B cell (primary cell): ENCODE measurements at regions not wholly inside any gene's neighbourhood (a gene's known extent, or its start where the extent isn't known, plus 50 kb on each side); places are given as distances from the start of the nearest gene placed in this dataset.

Experiments
- EZH2 ChIP-seq: IDR thresholded peaks from 2 replicates; pipeline ENCODE4 v1.6.1; 2012; ENCODE audit warnings: borderline replicate concordance, low read depth, mild to moderate bottlenecking, moderate library complexity, low read length; ENCODE audit not compliant: insufficient read depth, poor library complexity, severe bottlenecking
- TF ChIP-seq, protein P1 (sequence below): fragments of 200-600 bp; IDR thresholded peaks from one replicate; pipeline ENCODE4 v1.8.0; 2022; ENCODE audit warnings: antibody characterized with exemption, mild to moderate bottlenecking

DNA sequence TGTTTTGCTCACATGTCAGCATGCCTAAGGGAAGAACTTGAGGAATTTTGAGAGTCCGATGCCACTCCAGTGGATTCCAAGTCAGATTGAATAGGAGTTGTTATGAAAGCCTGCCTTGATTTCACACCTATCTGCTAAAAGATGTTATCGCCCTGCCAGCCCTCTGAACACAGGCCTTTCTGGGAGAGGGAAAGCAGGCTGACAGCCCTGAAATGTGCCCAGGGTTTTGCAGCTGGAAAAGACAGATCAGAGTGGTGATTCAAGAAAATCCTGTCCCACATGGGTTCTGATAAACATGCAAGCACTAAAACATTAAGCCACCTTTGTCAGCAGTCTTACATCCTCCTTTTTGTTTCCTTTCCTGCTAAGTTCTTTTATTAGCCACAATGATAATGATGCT lies 1752.9 kb upstream of the CELF4 start:
- TF ChIP-seq, protein P1, sequence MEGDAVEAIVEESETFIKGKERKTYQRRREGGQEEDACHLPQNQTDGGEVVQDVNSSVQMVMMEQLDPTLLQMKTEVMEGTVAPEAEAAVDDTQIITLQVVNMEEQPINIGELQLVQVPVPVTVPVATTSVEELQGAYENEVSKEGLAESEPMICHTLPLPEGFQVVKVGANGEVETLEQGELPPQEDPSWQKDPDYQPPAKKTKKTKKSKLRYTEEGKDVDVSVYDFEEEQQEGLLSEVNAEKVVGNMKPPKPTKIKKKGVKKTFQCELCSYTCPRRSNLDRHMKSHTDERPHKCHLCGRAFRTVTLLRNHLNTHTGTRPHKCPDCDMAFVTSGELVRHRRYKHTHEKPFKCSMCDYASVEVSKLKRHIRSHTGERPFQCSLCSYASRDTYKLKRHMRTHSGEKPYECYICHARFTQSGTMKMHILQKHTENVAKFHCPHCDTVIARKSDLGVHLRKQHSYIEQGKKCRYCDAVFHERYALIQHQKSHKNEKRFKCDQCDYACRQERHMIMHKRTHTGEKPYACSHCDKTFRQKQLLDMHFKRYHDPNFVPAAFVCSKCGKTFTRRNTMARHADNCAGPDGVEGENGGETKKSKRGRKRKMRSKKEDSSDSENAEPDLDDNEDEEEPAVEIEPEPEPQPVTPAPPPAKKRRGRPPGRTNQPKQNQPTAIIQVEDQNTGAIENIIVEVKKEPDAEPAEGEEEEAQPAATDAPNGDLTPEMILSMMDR = no peak
- no peak for TF ChIP-seq EZH2
